Activated CD8-positive, alpha-beta memory T cell treated with anti-CD3 and anti-CD28 coated beads, Interleukin-2, amount 10 ng/mL, durations not matched to agents 7 days and 5 days (primary cell): ENCODE measurements at regions not wholly inside any gene's neighbourhood (a gene's known extent, or its start where the extent isn't known, plus 50 kb on each side); places are given as distances from the start of the nearest gene placed in this dataset.
A peak's percentile ranks its signal among the peaks of the same experiment; 100 is the strongest.

Source experiments
- ATAC-seq: fragments of 150-1000 bp; cut with Tn5 transposase; one replicate; pipeline ENCODE4 v1.10.0; 2021; ENCODE audit warnings: moderate library complexity
- CTCF ChIA-PET: fragments of 350-600 bp; sonication (Branson Sonifier 250); formaldehyde crosslinking; loops from one replicate; lab custom pipeline; 2021; ENCODE audit warnings: antibody characterized with exemption; lab: Charles Lee
- DNase-seq: peaks from one replicate; pipeline ENCODE4 v3.0.0-alpha.2; 2020
- H3K27ac Mint-ChIP-seq: one replicate; pipeline ENCODE4 v1.8.0; 2021; ENCODE audit warnings: mild to moderate bottlenecking, mixed read lengths
- H3K27me3 Mint-ChIP-seq: one replicate; pipeline ENCODE4 v1.8.0; 2021; ENCODE audit warnings: mixed read lengths
- H3K36me3 Mint-ChIP-seq: one replicate; pipeline ENCODE4 v1.8.0; 2021; ENCODE audit warnings: mild to moderate bottlenecking, mixed read lengths
- H3K4me1 Mint-ChIP-seq: one replicate; pipeline ENCODE4 v1.8.0; 2021; ENCODE audit warnings: mixed read lengths
- H3K4me3 Mint-ChIP-seq: one replicate; pipeline ENCODE4 v1.8.0; 2021; ENCODE audit warnings: mild to moderate bottlenecking, moderate library complexity, mixed read lengths
- H3K9me3 Mint-ChIP-seq: one replicate; pipeline ENCODE4 v1.8.0; 2022; ENCODE audit warnings: low read depth, mixed read lengths

- Mint-ChIP-seq H3K4me3 (no peak overlapping the region), H3K9me3 (peaks cover 3% of the 10 kb centered on the region), H3K27ac (no peak overlapping the region), H3K36me3 (no peaks in the 10 kb centered on the region), H3K27me3 (no peaks in the 10 kb centered on the region), H3K4me1 (no peaks in the 10 kb centered on the region)
- ATAC-seq (no peak), DNase-seq (no peak)
- CTCF ChIA-PET, result no interaction called here
Observed at GRCh38 chr19:32188921-32189320, 156.5 kb upstream of the ZNF507 start.

- H3K4me1 Mint-ChIP-seq, result no peaks in the 10 kb centered on the region
- peaks cover 3% of the 10 kb centered on the region for H3K9me3 Mint-ChIP-seq
- no peak overlapping the region for H3K4me3 Mint-ChIP-seq
Observed at GRCh38 chr19:32189956-32190706, 155.3 kb upstream of the ZNF507 start.

GRCh38 chr19:32191921-32192320, 153.5 kb upstream of the ZNF507 start:
- H3K9me3 Mint-ChIP-seq, result peaks cover 3% of the 10 kb centered on the region
- CTCF ChIA-PET, result no interaction called here
- no peak for DNase-seq
- H3K4me3 Mint-ChIP-seq, result no peak overlapping the region
- no peak for ATAC-seq
- no peak overlapping the region for H3K27ac Mint-ChIP-seq
- H3K36me3 Mint-ChIP-seq, result no peaks in the 10 kb centered on the region
- H3K4me1 Mint-ChIP-seq, result no peaks in the 10 kb centered on the region
- no peaks in the 10 kb centered on the region for H3K27me3 Mint-ChIP-seq

More at GRCh38 chr19:32189956-32190706, 155.3 kb upstream of the ZNF507 start:
- Mint-ChIP-seq H3K36me3 (no peaks in the 10 kb centered on the region), H3K27ac (no peak overlapping the region), H3K27me3 (no peaks in the 10 kb centered on the region)
- CTCF ChIA-PET, result no interaction called here
- DNase-seq (no peak), ATAC-seq (no peak)

DNA sequence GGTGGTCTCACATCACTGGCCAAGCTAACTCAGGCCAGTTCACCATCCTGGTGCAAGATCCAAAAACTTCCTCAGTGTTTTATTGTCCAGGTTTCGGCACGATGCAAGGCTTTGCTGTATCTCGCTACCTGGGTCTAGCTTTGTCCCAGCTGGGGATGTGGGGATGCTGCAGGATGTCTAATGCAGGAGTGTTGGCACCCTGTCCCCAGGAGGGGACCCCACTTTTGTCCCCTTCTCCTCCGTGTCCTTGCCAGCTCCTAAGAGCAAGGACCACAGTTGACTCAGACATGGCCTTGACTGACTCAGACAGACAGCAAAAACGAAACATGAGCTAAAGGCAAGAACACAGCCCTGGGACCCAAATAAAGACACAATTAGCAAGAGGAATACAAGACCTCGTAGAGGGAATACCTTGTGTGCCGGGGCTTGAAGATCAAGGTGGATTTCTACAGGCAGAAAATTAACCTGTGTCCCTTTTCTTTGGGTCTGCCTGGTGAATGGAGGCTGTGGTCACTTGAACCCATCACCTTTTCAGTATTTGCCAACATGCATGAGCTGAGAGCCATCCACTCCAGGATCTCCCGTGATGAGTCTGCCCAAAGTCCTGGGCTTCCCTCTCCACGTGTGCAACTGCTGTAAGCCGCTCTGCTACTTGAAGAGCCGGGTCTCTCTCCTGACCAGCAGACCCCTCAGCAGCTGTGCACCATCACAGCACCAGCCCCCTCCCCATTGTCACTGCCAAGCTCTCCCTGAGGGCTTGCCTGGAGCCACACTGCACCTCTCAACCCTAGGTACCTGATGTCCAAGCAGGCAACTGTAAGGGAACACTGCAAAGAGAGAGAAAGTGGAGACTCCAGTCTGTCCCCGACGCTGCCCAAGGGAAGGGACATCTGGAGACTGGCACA, 149.5 kb upstream of the ZNF507 start:
- DNase-seq, result no peak
- no peaks in the 10 kb centered on the region for H3K9me3 Mint-ChIP-seq
- H3K27me3 Mint-ChIP-seq, result no peaks in the 10 kb centered on the region
- H3K27ac Mint-ChIP-seq, result no peak overlapping the region
- no peaks in the 10 kb centered on the region for H3K36me3 Mint-ChIP-seq
- CTCF ChIA-PET, result no interaction called here
- no peak overlapping the region for H3K4me3 Mint-ChIP-seq
- no peak for ATAC-seq
- peaks cover under 1% of the 10 kb centered on the region for H3K4me1 Mint-ChIP-seq

- Mint-ChIP-seq H3K36me3 (no peaks in the 10 kb centered on the region), H3K27ac (no peak overlapping the region), H3K4me1 (peaks cover 7% of the 10 kb centered on the region), H3K4me3 (no peak overlapping the region), H3K9me3 (no peaks in the 10 kb centered on the region), H3K27me3 (no peaks in the 10 kb centered on the region)
- DNase-seq (no peak), ATAC-seq (no peak)
- CTCF ChIA-PET, result interaction anchor here (1.1 kb wide), 1 partner anchor 1412 kb away, joined by 3 read pairs; no protein-coding TSS in a partner anchor
Observed at GRCh38 chr19:32196690-32197420, 148.6 kb upstream of the ZNF507 start.

GRCh38 chr19:32197896-32198882, 147.2 kb upstream of the ZNF507 start:
- Mint-ChIP-seq H3K27me3 (no peaks in the 10 kb centered on the region), H3K36me3 (no peaks in the 10 kb centered on the region), H3K9me3 (no peaks in the 10 kb centered on the region), H3K4me1 (peaks cover 10% of the 10 kb centered on the region), H3K27ac (no peak overlapping the region), H3K4me3 (no peak overlapping the region)
- CTCF ChIA-PET, result interaction anchor here (1.1 kb wide), 1 partner anchor 1414 kb away, joined by 3 read pairs; no protein-coding TSS in a partner anchor
- ATAC-seq, result no peak
- DNase-seq, result no peak

GRCh38 chr19:32199501-32200040, 145.8 kb upstream of the ZNF507 start:
- no peak for ATAC-seq
- no peak for DNase-seq
- no peak overlapping the region for H3K4me3 Mint-ChIP-seq
- peaks cover 10% of the 10 kb centered on the region for H3K4me1 Mint-ChIP-seq
- H3K27ac Mint-ChIP-seq, result no peak overlapping the region
- no peaks in the 10 kb centered on the region for H3K36me3 Mint-ChIP-seq
- CTCF ChIA-PET, result interaction anchor here (1.3 kb wide), 1 partner anchor 25 kb away, joined by 4 read pairs; no protein-coding TSS in a partner anchor
- no peaks in the 10 kb centered on the region for H3K9me3 Mint-ChIP-seq
- no peaks in the 10 kb centered on the region for H3K27me3 Mint-ChIP-seq

GRCh38 chr19:32200312-32201038, 144.9 kb upstream of the ZNF507 start:
- Mint-ChIP-seq H3K27me3 (no peaks in the 10 kb centered on the region), H3K4me1 (peaks cover 10% of the 10 kb centered on the region), H3K27ac (no peak overlapping the region), H3K9me3 (no peaks in the 10 kb centered on the region), H3K36me3 (no peaks in the 10 kb centered on the region), H3K4me3 (no peak overlapping the region)
- DNase-seq (no peak), ATAC-seq (no peak)
- CTCF ChIA-PET, result interaction anchor here (1.3 kb wide), 1 partner anchor 24 kb away, joined by 4 read pairs; no protein-coding TSS in a partner anchor

- Mint-ChIP-seq H3K36me3 (no peaks in the 10 kb centered on the region), H3K4me3 (no peak overlapping the region), H3K27me3 (no peaks in the 10 kb centered on the region), H3K4me1 (peaks cover 10% of the 10 kb centered on the region), H3K9me3 (no peaks in the 10 kb centered on the region), H3K27ac (no peak overlapping the region)
- ATAC-seq (no peak), DNase-seq (no peak)
- CTCF ChIA-PET, result interaction anchor here (0.5 to 1.3 kb wide), 2 partner anchors 23 to 369 kb away, joined by 3 to 4 read pairs; no protein-coding TSS in a partner anchor
Observed at GRCh38 chr19:32201211-32201610, 144.2 kb upstream of the ZNF507 start.

DNA sequence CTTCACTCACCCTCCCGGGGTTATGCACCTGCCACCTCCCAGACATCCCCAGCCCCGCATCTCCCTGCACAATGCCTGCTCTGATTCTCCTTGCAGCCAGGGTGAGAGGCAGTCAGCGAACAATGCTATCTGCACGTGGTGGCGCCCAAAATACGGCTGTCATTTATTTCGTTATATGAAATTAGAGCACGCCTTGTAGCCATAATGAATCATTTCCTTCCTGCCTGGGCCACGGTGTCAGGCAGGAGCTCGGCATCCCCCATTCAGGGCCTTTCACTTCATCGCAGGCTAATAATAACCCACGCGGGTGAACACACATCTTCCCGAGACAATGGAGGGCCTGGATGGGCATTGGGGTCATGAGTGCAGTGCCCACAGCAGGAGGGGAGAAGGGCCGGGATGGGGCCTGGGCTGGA, 143.8 kb upstream of the ZNF507 start:
- H3K27ac Mint-ChIP-seq, result no peak overlapping the region
- H3K36me3 Mint-ChIP-seq, result no peaks in the 10 kb centered on the region
- no peak overlapping the region for H3K4me3 Mint-ChIP-seq

DNA sequence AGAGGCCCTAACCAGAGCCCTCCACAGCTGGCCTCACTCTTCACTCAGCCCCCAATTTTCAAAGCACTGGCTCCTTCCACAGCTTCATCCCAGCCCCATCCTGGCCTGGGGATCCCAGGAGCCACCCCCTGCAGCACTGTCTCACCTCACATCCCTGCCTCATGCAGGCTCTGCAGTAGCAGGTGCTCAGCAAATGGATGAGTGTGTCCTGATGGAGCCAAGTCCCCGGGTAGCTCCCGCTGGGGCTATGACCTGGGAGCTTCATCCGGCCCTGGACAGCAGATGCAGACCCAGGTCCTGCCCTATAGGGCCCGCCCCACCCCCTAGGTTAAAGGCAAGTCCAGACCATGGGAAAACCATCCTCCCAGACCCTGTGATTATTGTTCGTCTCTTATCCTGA, 143.2 kb upstream of the ZNF507 start:
- H3K9me3 Mint-ChIP-seq, result no peaks in the 10 kb centered on the region
- H3K36me3 Mint-ChIP-seq, result no peaks in the 10 kb centered on the region
- no peaks in the 10 kb centered on the region for H3K27me3 Mint-ChIP-seq
- CTCF ChIA-PET, result interaction anchor here (0.6 to 1.5 kb wide), 2 partner anchors 16 to 22 kb away, joined by 3 to 7 read pairs; no protein-coding TSS in a partner anchor
- ATAC-seq (no peak), DNase-seq (no peak)
- H3K4me3 Mint-ChIP-seq, result no peak overlapping the region
- H3K4me1 Mint-ChIP-seq, result peaks cover 10% of the 10 kb centered on the region
- no peak overlapping the region for H3K27ac Mint-ChIP-seq

More for the DNA sequence above, 143.8 kb upstream of the ZNF507 start:
- H3K27me3 Mint-ChIP-seq, result no peaks in the 10 kb centered on the region
- CTCF ChIA-PET, result interaction anchor here (0.5 to 1.5 kb wide), 2 partner anchors 22 to 368 kb away, joined by 3 to 7 read pairs; no protein-coding TSS in a partner anchor
- peaks cover 10% of the 10 kb centered on the region for H3K4me1 Mint-ChIP-seq
- no peaks in the 10 kb centered on the region for H3K9me3 Mint-ChIP-seq
- ATAC-seq (peak; percentile 65), DNase-seq (peak; percentile 48)
